Ishikawa (cell line): ENCODE measurements at regions not wholly inside any gene's neighbourhood (a gene's known extent, or its start where the extent isn't known, plus 50 kb on each side); places are given as distances from the start of the nearest gene placed in this dataset.

Experiments
- CEBPB ChIP-seq: IDR thresholded peaks from 2 replicates; pipeline ENCODE4 v1.6.1; 2012
- CREB1 ChIP-seq: IDR thresholded peaks from 2 replicates; pipeline ENCODE4 v1.6.1; 2012; ENCODE audit warnings: low read depth
- EGR1 ChIP-seq: IDR thresholded peaks from 2 replicates; pipeline ENCODE4 v1.6.1; 2012
- EP300 ChIP-seq: IDR thresholded peaks from 2 replicates; pipeline ENCODE4 v1.6.1; 2012; ENCODE audit warnings: borderline replicate concordance
- FOXM1 ChIP-seq: IDR thresholded peaks from 2 replicates; pipeline ENCODE4 v1.6.1; 2012; ENCODE audit warnings: low read depth, borderline replicate concordance
- NFIC ChIP-seq: IDR thresholded peaks from 2 replicates; pipeline ENCODE4 v1.6.1; 2012
- RAD21 ChIP-seq: IDR thresholded peaks from 2 replicates; pipeline ENCODE4 v1.6.1; 2012; ENCODE audit warnings: low read depth
- REST ChIP-seq: IDR thresholded peaks from 2 replicates; pipeline ENCODE4 v1.6.1; 2012; ENCODE audit warnings: low read depth, mild to moderate bottlenecking
- TAF1 ChIP-seq: IDR thresholded peaks from 2 replicates; pipeline ENCODE4 v1.6.1; 2012; ENCODE audit warnings: low read depth, mild to moderate bottlenecking
- TCF12 ChIP-seq: IDR thresholded peaks from 2 replicates; pipeline ENCODE4 v1.6.1; 2012; ENCODE audit warnings: low read depth
- TEAD4 ChIP-seq: IDR thresholded peaks from 2 replicates; pipeline ENCODE4 v1.6.1; 2012
- USF1 ChIP-seq: IDR thresholded peaks from 2 replicates; pipeline ENCODE4 v1.6.1; 2012
- ZBTB7A ChIP-seq: IDR thresholded peaks from 2 replicates; pipeline ENCODE4 v1.6.1; 2012; ENCODE audit warnings: low read depth

GRCh38 chr13:83215627-83216026, 666.6 kb downstream of the SLITRK1 start:
- TF ChIP-seq FOXM1 (no peak), NFIC (no peak), TEAD4 (no peak), RAD21 (no peak), ZBTB7A (no peak)

- TF ChIP-seq TAF1, result no peak
Measured at GRCh38 chr13:83214452-83214851, 667.8 kb downstream of the SLITRK1 start.

- no peak for TF ChIP-seq RAD21
- TF ChIP-seq REST, result no peak
- TF ChIP-seq TCF12, result no peak
- no peak for TF ChIP-seq ZBTB7A
- no peak for TF ChIP-seq NFIC
- TF ChIP-seq CEBPB, result no peak
- no peak for TF ChIP-seq USF1
- no peak for TF ChIP-seq FOXM1
- no peak for TF ChIP-seq EP300
- TF ChIP-seq TEAD4, result no peak
- no peak for TF ChIP-seq TAF1
Measured at GRCh38 chr13:83211301-83211700, 671.0 kb downstream of the SLITRK1 start.

GRCh38 chr13:83204886-83205285, 677.4 kb downstream of the SLITRK1 start:
- TF ChIP-seq USF1, result no peak
- TF ChIP-seq FOXM1, result no peak
- no peak for TF ChIP-seq TCF12
- TF ChIP-seq EP300, result no peak

- TF ChIP-seq NFIC (no peak), TAF1 (no peak), CEBPB (no peak), REST (no peak), CREB1 (no peak), EP300 (no peak), ZBTB7A (no peak), TEAD4 (no peak), RAD21 (no peak), TCF12 (no peak), EGR1 (no peak)
Measured at GRCh38 chr13:83201506-83201905, 680.8 kb downstream of the SLITRK1 start.

GRCh38 chr13:83197316-83197715, 685.0 kb downstream of the SLITRK1 start:
- TF ChIP-seq NFIC (no peak), TEAD4 (no peak), CEBPB (no peak), REST (no peak), TCF12 (no peak)
